ENCODE measurements at regions not wholly inside any gene's neighbourhood (a gene's known extent, or its start where the extent isn't known, plus 50 kb on each side); places are given as distances from the start of the nearest gene placed in this dataset.

DNA sequence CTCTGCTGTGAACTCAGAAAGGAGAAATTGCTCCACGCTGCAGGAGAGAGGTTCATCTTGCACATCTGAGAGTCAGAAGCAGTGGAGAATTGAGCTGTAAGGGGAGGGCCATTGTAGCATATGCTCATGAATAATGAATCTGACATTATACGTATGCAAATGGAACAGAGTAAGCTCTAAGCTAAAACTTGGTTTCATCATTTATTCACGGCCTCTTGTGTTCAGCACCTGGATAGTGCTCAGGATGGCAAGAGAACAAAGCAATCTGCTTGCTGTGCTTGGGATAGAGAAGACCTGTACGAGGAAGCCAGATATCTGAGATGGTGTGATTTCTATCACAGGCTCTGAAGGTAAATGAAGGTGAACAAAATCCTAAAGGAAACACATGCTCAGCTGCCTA lies 87.9 kb upstream of the GCFC2 start:
- 52 to 64% methylated on average over 4 of the region's 4 CpGs for WGBS, 2 donors
- no peak for DNase-seq (ENCODE audit: low spot score in 2 of 2)
- TF ChIP-seq, protein P1, sequence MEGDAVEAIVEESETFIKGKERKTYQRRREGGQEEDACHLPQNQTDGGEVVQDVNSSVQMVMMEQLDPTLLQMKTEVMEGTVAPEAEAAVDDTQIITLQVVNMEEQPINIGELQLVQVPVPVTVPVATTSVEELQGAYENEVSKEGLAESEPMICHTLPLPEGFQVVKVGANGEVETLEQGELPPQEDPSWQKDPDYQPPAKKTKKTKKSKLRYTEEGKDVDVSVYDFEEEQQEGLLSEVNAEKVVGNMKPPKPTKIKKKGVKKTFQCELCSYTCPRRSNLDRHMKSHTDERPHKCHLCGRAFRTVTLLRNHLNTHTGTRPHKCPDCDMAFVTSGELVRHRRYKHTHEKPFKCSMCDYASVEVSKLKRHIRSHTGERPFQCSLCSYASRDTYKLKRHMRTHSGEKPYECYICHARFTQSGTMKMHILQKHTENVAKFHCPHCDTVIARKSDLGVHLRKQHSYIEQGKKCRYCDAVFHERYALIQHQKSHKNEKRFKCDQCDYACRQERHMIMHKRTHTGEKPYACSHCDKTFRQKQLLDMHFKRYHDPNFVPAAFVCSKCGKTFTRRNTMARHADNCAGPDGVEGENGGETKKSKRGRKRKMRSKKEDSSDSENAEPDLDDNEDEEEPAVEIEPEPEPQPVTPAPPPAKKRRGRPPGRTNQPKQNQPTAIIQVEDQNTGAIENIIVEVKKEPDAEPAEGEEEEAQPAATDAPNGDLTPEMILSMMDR (IDR thresholded peaks at IDR 0.05): no peak
- no peak for TF ChIP-seq POLR2A (IDR thresholded peaks at IDR 0.05)
- no peak overlapping the region for H3K4me3 ChIP-seq (ENCODE audit: low read depth, poor library complexity, severe bottlenecking)
- intact Hi-C loops (cut with DNase I; ENCODE audit: low total_unique reads): no loop called here

DNA sequence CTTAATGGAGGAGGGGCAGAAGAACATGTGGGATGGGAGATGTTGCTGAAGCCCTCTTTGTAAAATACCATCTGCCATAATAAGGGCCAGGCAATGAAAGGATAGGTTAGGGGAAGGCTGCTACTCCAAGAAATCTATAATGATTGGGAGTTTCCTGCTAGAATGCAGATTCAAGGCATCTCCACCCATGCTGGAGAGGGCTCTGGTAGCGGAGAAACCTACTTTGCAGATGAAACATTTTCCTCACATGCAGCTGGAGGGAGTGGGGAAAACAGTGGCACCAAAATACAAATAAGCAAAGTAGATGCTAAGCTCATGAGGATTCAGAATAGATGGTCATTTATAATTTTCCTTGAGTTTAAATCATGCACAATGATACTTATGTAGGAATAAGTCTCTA lies 82.3 kb upstream of the GCFC2 start:
- 88 to 94% methylated on average over 1 of the region's 1 CpG for WGBS, 2 donors
- H3K4me3 ChIP-seq (ENCODE audit: low read depth, poor library complexity, severe bottlenecking): no peak overlapping the region
- TF ChIP-seq, protein P1 (IDR thresholded peaks at IDR 0.05): no peak
- no peak for TF ChIP-seq POLR2A (IDR thresholded peaks at IDR 0.05)
- intact Hi-C loops (cut with DNase I; ENCODE audit: low total_unique reads): no loop called here
- DNase-seq (ENCODE audit: low spot score in 2 of 2): no peak

DNA sequence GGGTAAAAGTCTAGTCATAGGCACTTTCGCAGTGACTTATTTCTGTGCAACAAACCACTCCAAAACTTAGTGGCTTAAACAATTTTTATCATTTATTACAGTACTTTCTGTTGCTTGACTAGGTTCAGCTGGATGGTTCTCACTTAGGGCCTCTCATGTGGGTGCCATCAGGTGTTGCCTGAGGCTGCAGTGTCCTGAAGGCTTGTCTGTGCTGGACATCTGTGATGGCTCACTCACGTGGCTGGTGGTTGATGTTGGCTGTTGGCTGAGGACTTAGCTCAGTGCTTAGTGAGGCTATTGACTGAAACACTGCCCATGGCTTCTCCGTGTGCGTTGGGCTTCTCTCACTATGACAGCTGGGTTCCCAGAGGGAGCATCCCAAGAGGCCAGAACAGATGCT lies 81.4 kb upstream of the GCFC2 start:
- no peak for TF ChIP-seq POLR2A (IDR thresholded peaks at IDR 0.05)
- TF ChIP-seq, protein P1 (IDR thresholded peaks at IDR 0.05): no peak
- WGBS, 2 donors: 80 to 81% methylated on average over 4 of the region's 4 CpGs
- DNase-seq (ENCODE audit: low spot score in 2 of 2): no peak
- intact Hi-C loops (cut with DNase I; ENCODE audit: low total_unique reads): no loop called here
- no peak overlapping the region for H3K4me3 ChIP-seq (ENCODE audit: low read depth, poor library complexity, severe bottlenecking)

DNA sequence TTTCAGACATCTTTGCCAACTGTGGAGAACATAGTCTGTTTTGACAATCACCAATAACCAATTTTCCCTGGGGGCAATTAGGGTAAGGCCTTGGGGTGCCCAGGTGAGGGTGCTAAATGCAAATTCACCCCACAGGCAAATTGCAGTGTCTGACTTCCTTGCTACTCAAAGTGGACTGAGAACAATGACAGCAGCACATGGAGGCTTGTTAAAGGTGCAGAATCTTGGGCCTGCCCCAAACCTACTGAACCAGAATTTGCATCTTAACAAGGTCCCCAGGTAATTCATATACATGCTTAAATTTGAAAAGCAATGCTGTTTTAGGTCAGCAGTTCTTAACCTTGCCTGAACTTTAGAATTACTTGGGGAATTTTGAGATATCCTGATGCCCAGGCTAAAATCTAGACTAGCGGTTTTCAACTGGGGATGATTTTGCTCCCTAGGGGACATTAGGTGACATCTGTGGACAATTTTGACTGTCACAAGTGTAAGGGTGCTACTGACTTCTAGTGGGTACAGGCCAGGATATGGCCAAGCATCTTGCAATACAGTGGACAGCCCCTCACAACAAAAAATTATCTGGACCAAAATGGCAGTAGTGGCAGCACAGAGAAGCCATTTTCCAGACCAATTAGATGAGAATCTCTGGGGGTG lies 80.2 kb upstream of the GCFC2 start:
- intact Hi-C loops (cut with DNase I; ENCODE audit: low total_unique reads): no loop called here
- H3K4me3 ChIP-seq (ENCODE audit: low read depth, poor library complexity, severe bottlenecking): no peak overlapping the region
- WGBS, 2 donors: 83 to 100% methylated on average over 1 of the region's 1 CpG
- TF ChIP-seq POLR2A (IDR thresholded peaks at IDR 0.05): no peak
- TF ChIP-seq, protein P1 (IDR thresholded peaks at IDR 0.05): no peak
- no peak for DNase-seq (ENCODE audit: low spot score in 2 of 2)

DNA sequence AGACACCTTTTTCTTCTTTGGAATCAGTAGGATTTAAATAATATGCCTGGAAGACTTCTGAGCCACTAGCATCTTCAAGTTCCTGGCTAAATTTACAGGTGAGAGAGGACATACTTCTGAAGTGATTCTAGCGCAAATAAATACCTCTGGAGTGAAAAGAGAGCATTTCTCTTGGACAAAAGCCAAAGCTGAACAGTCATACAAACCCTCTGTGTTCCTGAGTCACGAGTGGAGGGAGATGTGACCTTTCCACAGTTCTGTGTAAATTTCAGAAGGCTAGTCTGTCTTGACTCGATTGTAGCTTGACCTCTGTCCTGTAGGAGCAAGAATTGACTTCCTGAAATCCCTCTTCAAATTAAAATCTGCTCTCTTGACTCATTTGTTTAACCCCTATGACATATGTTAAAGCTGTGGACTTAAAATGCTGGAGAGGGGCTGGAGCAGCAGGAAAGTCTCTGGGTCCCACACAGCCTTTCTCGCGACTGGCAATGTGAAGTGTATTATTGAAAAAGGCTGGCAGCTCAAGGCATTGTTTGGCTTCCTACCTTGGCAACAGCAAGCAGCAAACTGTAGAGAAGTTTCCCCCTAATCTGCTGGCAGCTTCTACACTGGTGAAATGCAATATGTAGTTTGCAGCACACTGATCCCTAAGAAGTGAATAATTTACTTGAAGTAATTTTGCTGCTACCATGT lies 79.6 kb upstream of the GCFC2 start:
- intact Hi-C loops (cut with DNase I; ENCODE audit: low total_unique reads): no loop called here
- TF ChIP-seq POLR2A (IDR thresholded peaks at IDR 0.05): no peak
- TF ChIP-seq, protein P1 (IDR thresholded peaks at IDR 0.05): no peak
- DNase-seq (ENCODE audit: low spot score in 2 of 2): no peak
- WGBS, 2 donors: 44% methylated on average over 5 of the region's 5 CpGs
- no peak overlapping the region for H3K4me3 ChIP-seq (ENCODE audit: low read depth, poor library complexity, severe bottlenecking)
